ENCODE measurements at regions not wholly inside any gene's neighbourhood (a gene's known extent, or its start where the extent isn't known, plus 50 kb on each side); places are given as distances from the start of the nearest gene placed in this dataset.

DNA sequence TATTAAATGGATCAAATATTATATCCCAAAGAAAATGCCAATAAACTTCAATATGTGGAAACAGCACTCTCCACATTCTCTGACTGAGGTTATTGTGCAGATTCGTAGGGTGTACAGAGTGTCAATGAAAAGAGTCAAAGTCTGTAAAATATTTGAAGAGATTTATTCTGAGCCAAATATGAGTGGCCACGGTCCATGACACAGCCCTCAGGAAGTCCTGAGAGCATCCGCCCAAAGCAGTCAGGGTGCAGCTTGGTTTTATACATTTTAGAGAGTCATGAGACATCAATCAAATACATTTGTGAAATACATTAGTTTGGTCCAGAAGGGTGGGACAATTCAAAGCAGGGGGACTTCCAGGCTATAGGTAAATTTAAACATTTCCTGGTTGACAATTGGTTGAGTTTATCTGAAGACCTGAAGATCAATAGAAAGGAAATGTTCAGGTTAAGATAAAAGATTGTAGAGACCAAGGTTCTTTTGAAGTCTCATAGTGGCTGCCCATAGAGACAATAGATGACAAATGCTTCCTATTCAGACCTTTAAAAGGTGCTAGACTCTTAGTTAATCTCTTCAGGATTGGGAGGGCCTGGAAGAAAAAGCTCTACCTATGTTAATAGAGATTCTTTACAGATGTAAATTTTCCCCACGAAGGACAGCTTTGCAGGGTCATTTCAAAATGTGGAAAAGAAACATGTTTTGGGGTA is 569.5 kb downstream of the MATN1 start:
- Histone ChIP-seq H3K9me3 (no peaks in the 10 kb centered on the region), H3K36me3 (no peaks in the 10 kb centered on the region), H3K27me3 (peaks cover 0 to 5% (median 4%) of the 10 kb centered on the region in 3 donors), H3K4me3 (no peak overlapping the region), H3K27ac (no peak overlapping the region), H3K4me1 (no peaks in the 10 kb centered on the region)
- DNase-seq (no peak), ATAC-seq (no peak)
- TF ChIP-seq, protein P1, sequence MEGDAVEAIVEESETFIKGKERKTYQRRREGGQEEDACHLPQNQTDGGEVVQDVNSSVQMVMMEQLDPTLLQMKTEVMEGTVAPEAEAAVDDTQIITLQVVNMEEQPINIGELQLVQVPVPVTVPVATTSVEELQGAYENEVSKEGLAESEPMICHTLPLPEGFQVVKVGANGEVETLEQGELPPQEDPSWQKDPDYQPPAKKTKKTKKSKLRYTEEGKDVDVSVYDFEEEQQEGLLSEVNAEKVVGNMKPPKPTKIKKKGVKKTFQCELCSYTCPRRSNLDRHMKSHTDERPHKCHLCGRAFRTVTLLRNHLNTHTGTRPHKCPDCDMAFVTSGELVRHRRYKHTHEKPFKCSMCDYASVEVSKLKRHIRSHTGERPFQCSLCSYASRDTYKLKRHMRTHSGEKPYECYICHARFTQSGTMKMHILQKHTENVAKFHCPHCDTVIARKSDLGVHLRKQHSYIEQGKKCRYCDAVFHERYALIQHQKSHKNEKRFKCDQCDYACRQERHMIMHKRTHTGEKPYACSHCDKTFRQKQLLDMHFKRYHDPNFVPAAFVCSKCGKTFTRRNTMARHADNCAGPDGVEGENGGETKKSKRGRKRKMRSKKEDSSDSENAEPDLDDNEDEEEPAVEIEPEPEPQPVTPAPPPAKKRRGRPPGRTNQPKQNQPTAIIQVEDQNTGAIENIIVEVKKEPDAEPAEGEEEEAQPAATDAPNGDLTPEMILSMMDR (IDR thresholded peaks at IDR 0.05 in 4 of 5, conservative IDR thresholded peaks at IDR 0.05 in 1 of 5), result no peak
- TF ChIP-seq POLR2A (IDR thresholded peaks at IDR 0.05), result no peak
- intact Hi-C loops (cut with DNase I; ENCODE audit: low total_unique reads), result no loop called here
- in situ Hi-C loops (cut with MboI; ENCODE audit: low sequenced_read_pairs in 4 of 4), result no loop called here

DNA sequence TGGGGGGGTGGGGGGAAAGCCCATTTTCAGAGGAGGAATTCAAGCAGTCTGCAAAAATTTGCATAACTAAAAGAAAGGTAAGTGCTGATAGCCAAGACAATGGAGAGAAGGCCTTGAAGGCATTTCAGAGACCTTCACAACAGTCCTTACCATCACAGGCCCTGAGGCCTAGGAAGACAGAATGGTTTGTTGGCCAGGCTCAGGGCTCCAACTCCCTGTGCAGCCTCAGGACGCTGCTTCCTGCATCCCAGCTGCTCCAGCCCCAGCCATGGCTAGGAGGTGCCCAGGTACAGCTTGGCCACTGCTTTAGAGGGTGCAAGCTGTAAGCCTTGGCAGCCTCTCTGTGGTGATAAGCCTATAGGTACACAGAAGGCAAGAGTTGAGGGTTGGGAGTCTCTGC is 571.6 kb downstream of the MATN1 start:
- in situ Hi-C loops (cut with MboI; ENCODE audit: low sequenced_read_pairs in 4 of 4) (no loop called here), intact Hi-C loops (cut with DNase I; ENCODE audit: low total_unique reads) (no loop called here)
- no peak for ATAC-seq
- TF ChIP-seq, protein P1 (IDR thresholded peaks at IDR 0.05 in 4 of 5, conservative IDR thresholded peaks at IDR 0.05 in 1 of 5), result no peak
- TF ChIP-seq POLR2A (IDR thresholded peaks at IDR 0.05), result no peak
- no peak for DNase-seq
- Histone ChIP-seq H3K4me3 (no peak overlapping the region), H3K9me3 (no peaks in the 10 kb centered on the region), H3K36me3 (no peaks in the 10 kb centered on the region), H3K27ac (no peak overlapping the region), H3K4me1 (no peaks in the 10 kb centered on the region), H3K27me3 (no peaks in the 10 kb centered on the region)

DNA sequence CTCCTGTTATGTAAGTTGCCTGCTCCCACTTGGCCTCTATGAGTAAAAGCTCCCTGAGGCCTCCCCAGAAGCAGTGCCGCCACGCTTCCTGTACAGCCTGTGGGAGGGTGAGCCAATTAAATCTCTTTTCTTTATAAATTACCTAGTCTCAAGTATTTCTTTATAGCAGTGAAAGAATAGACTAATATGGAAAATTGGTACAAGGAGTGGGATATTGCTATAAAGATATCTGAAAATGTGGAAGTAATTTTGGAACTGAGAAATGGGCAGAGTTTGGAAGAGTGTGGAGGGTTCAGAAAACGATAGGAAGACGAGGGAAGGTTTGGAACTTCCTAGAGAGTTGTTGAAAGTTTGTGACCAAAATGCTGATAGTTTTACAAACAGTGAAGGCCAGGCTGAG is 572.3 kb downstream of the MATN1 start:
- no peak overlapping the region for H3K27ac ChIP-seq
- no peaks in the 10 kb centered on the region for H3K4me1 ChIP-seq
- H3K36me3 ChIP-seq, result no peaks in the 10 kb centered on the region
- no peaks in the 10 kb centered on the region for H3K9me3 ChIP-seq
- no peak for ATAC-seq
- intact Hi-C loops (cut with DNase I; ENCODE audit: low total_unique reads) (no loop called here), in situ Hi-C loops (cut with MboI; ENCODE audit: low sequenced_read_pairs in 4 of 4) (no loop called here)
- DNase-seq, result no peak
- H3K27me3 ChIP-seq, result no peaks in the 10 kb centered on the region
- H3K4me3 ChIP-seq, result no peak overlapping the region
- TF ChIP-seq, protein P1 (IDR thresholded peaks at IDR 0.05 in 4 of 5, conservative IDR thresholded peaks at IDR 0.05 in 1 of 5), result no peak
- no peak for TF ChIP-seq POLR2A (IDR thresholded peaks at IDR 0.05)

DNA sequence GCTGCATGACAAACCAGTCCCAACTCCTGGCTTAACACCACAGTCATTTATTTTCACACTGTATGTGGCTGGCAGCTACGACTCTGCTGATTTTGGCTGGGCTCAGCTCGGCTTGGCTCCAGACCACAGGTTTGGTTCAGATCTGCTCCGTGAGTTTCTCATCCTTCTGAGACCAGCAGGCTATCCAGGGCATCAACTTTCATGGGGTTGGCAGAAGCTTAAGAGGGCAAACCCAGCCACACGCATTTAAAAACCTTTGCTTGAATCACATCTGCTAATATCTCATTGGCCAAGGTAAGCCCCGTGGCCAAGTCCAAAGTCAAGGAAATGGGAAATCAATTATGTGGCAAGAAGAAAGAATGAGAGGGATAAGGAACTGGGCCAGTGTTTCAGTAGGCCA is 574.2 kb downstream of the MATN1 start:
- in situ Hi-C loops (cut with MboI; ENCODE audit: low sequenced_read_pairs in 4 of 4) (no loop called here), intact Hi-C loops (cut with DNase I; ENCODE audit: low total_unique reads) (no loop called here)
- Histone ChIP-seq H3K4me3 (no peak overlapping the region), H3K4me1 (no peaks in the 10 kb centered on the region), H3K27me3 (peaks cover 0 to 2% (median 0%) of the 10 kb centered on the region in 3 donors), H3K27ac (no peak overlapping the region), H3K9me3 (no peaks in the 10 kb centered on the region), H3K36me3 (no peaks in the 10 kb centered on the region)
- no peak for TF ChIP-seq POLR2A (IDR thresholded peaks at IDR 0.05)
- TF ChIP-seq, protein P1 (IDR thresholded peaks at IDR 0.05 in 4 of 5, conservative IDR thresholded peaks at IDR 0.05 in 1 of 5), result no peak
- DNase-seq (no peak), ATAC-seq (no peak)

DNA sequence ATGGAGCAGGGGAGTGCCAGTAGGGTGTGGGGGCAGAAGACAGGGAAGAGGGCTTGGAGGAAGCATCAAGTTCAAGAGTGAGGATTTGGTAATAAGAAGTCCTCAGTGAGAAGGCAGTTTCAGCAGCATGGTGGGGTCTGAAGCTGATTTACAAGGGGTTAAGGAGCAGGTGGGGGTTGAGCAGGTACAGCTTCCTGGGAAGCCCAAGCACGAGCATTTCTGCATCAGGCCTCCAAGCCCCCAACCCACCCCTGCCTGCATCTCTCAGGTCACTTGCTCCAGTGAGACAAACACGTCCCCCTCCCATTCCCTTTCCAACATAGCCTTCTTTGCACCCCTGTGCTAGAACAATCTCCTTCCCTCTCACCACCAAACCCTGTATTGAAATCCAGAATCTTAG is 574.7 kb downstream of the MATN1 start:
- in situ Hi-C loops (cut with MboI; ENCODE audit: low sequenced_read_pairs in 4 of 4) (no loop called here), intact Hi-C loops (cut with DNase I; ENCODE audit: low total_unique reads) (no loop called here)
- H3K9me3 ChIP-seq, result no peaks in the 10 kb centered on the region
- peaks cover 0 to 5% (median 0%) of the 10 kb centered on the region in 3 donors for H3K27me3 ChIP-seq
- H3K27ac ChIP-seq, result no peak overlapping the region
- H3K4me1 ChIP-seq, result no peaks in the 10 kb centered on the region
- DNase-seq (no peak), ATAC-seq (no peak)
- TF ChIP-seq, protein P1 (IDR thresholded peaks at IDR 0.05 in 4 of 5, conservative IDR thresholded peaks at IDR 0.05 in 1 of 5), result no peak
- no peak for TF ChIP-seq POLR2A (IDR thresholded peaks at IDR 0.05)
- H3K4me3 ChIP-seq, result no peak overlapping the region
- no peaks in the 10 kb centered on the region for H3K36me3 ChIP-seq

Data from gastrocnemius medialis (tissue), 4 donors.